ENCODE measurements at regions not wholly inside any gene's neighbourhood (a gene's known extent, or its start where the extent isn't known, plus 50 kb on each side); places are given as distances from the start of the nearest gene placed in this dataset.

GRCh38 chr20:51184289-51184688 is 161.4 kb upstream of the KCNG1 start:
- Mint-ChIP-seq H3K27me3 (peaks cover 16% of the 10 kb centered on the region), H3K4me1 (no peaks in the 10 kb centered on the region), H3K9me3 (no peaks in the 10 kb centered on the region), H3K36me3 (no peaks in the 10 kb centered on the region), H3K27ac (no peak overlapping the region), H3K4me3 (no peak overlapping the region)
- no peak overlapping the region for H3K27ac ChIP-seq (ENCODE audit: insufficient read depth, low read length, poor library complexity, severe bottlenecking)
- no peaks in the 10 kb centered on the region for H3K36me3 ChIP-seq (ENCODE audit: control insufficient read depth, insufficient read depth, low read length)
- H3K4me3 ChIP-seq (ENCODE audit: low read depth, low read length) = no peak overlapping the region
- no peaks in the 10 kb centered on the region for H3K4me1 ChIP-seq (ENCODE audit: control insufficient read depth, insufficient read depth, low read length, poor library complexity, severe bottlenecking)
- H3K27me3 ChIP-seq (ENCODE audit: control insufficient read depth, insufficient read depth, low read length) = no peaks in the 10 kb centered on the region
- ATAC-seq (ENCODE audit: low read depth in 2 of 2) = no peak
- no peaks in the 10 kb centered on the region for H3K9me3 ChIP-seq (ENCODE audit: control insufficient read depth in 2 of 2, low read length in 2 of 2)
- DNase-seq = no peak

- Histone ChIP-seq H3K27ac (ENCODE audit: insufficient read depth, low read length, poor library complexity, severe bottlenecking) (no peak overlapping the region), H3K4me3 (ENCODE audit: low read depth, low read length) (no peak overlapping the region), H3K27me3 (ENCODE audit: control insufficient read depth, insufficient read depth, low read length) (no peaks in the 10 kb centered on the region), H3K36me3 (ENCODE audit: control insufficient read depth, insufficient read depth, low read length) (no peaks in the 10 kb centered on the region), H3K9me3 (ENCODE audit: control insufficient read depth in 2 of 2, low read length in 2 of 2) (no peaks in the 10 kb centered on the region), H3K4me1 (ENCODE audit: control insufficient read depth, insufficient read depth, low read length, poor library complexity, severe bottlenecking) (no peaks in the 10 kb centered on the region)
- no peaks in the 10 kb centered on the region for H3K9me3 Mint-ChIP-seq
- ATAC-seq (ENCODE audit: low read depth in 2 of 2) (no peak), DNase-seq (no peak)
- H3K36me3 Mint-ChIP-seq = no peaks in the 10 kb centered on the region
- no peaks in the 10 kb centered on the region for H3K4me1 Mint-ChIP-seq
- H3K27ac Mint-ChIP-seq = no peak overlapping the region
- H3K27me3 Mint-ChIP-seq = peaks cover 12% of the 10 kb centered on the region
- no peak overlapping the region for H3K4me3 Mint-ChIP-seq
Observed at GRCh38 chr20:51183451-51183850, 160.5 kb upstream of the KCNG1 start.

GRCh38 chr20:51182571-51182970 is 159.7 kb upstream of the KCNG1 start:
- Histone ChIP-seq H3K4me3 (ENCODE audit: low read depth, low read length) (no peak overlapping the region), H3K9me3 (ENCODE audit: control insufficient read depth in 2 of 2, low read length in 2 of 2) (no peaks in the 10 kb centered on the region), H3K27me3 (ENCODE audit: control insufficient read depth, insufficient read depth, low read length) (no peaks in the 10 kb centered on the region), H3K36me3 (ENCODE audit: control insufficient read depth, insufficient read depth, low read length) (no peaks in the 10 kb centered on the region), H3K27ac (ENCODE audit: insufficient read depth, low read length, poor library complexity, severe bottlenecking) (no peak overlapping the region), H3K4me1 (ENCODE audit: control insufficient read depth, insufficient read depth, low read length, poor library complexity, severe bottlenecking) (no peaks in the 10 kb centered on the region)
- no peak overlapping the region for H3K4me3 Mint-ChIP-seq
- ATAC-seq (ENCODE audit: low read depth in 2 of 2) (no peak), DNase-seq (no peak)
- no peaks in the 10 kb centered on the region for H3K4me1 Mint-ChIP-seq
- no peaks in the 10 kb centered on the region for H3K36me3 Mint-ChIP-seq
- H3K27ac Mint-ChIP-seq = no peak overlapping the region
- H3K27me3 Mint-ChIP-seq = peaks cover 11% of the 10 kb centered on the region
- no peaks in the 10 kb centered on the region for H3K9me3 Mint-ChIP-seq

- Histone ChIP-seq H3K4me3 (ENCODE audit: low read depth, low read length) (no peak overlapping the region), H3K9me3 (ENCODE audit: control insufficient read depth in 2 of 2, low read length in 2 of 2) (no peaks in the 10 kb centered on the region), H3K27me3 (ENCODE audit: control insufficient read depth, insufficient read depth, low read length) (peaks cover 2% of the 10 kb centered on the region), H3K27ac (ENCODE audit: insufficient read depth, low read length, poor library complexity, severe bottlenecking) (no peak overlapping the region), H3K36me3 (ENCODE audit: control insufficient read depth, insufficient read depth, low read length) (no peaks in the 10 kb centered on the region), H3K4me1 (ENCODE audit: control insufficient read depth, insufficient read depth, low read length, poor library complexity, severe bottlenecking) (no peaks in the 10 kb centered on the region)
- H3K4me3 Mint-ChIP-seq = no peak overlapping the region
- H3K36me3 Mint-ChIP-seq = no peaks in the 10 kb centered on the region
- DNase-seq = no peak
- H3K27ac Mint-ChIP-seq = no peak overlapping the region
- H3K27me3 Mint-ChIP-seq = peaks cover 12% of the 10 kb centered on the region
- no peaks in the 10 kb centered on the region for H3K9me3 Mint-ChIP-seq
- no peak for ATAC-seq (ENCODE audit: low read depth in 2 of 2)
- H3K4me1 Mint-ChIP-seq = no peaks in the 10 kb centered on the region
Observed at GRCh38 chr20:51178153-51178552, 155.2 kb upstream of the KCNG1 start.

- no peaks in the 10 kb centered on the region for H3K36me3 ChIP-seq (ENCODE audit: control insufficient read depth, insufficient read depth, low read length)
- Mint-ChIP-seq H3K4me3 (no peak overlapping the region), H3K27me3 (peaks cover 11% of the 10 kb centered on the region), H3K27ac (no peak overlapping the region), H3K36me3 (no peaks in the 10 kb centered on the region), H3K9me3 (no peaks in the 10 kb centered on the region), H3K4me1 (no peaks in the 10 kb centered on the region)
- H3K4me3 ChIP-seq (ENCODE audit: low read depth, low read length) = no peak overlapping the region
- peaks cover 2% of the 10 kb centered on the region for H3K27me3 ChIP-seq (ENCODE audit: control insufficient read depth, insufficient read depth, low read length)
- H3K9me3 ChIP-seq (ENCODE audit: control insufficient read depth in 2 of 2, low read length in 2 of 2) = no peaks in the 10 kb centered on the region
- H3K4me1 ChIP-seq (ENCODE audit: control insufficient read depth, insufficient read depth, low read length, poor library complexity, severe bottlenecking) = no peaks in the 10 kb centered on the region
- no peak for ATAC-seq (ENCODE audit: low read depth in 2 of 2)
- H3K27ac ChIP-seq (ENCODE audit: insufficient read depth, low read length, poor library complexity, severe bottlenecking) = no peak overlapping the region
- no peak for DNase-seq
Observed at GRCh38 chr20:51176876-51177275, 154.0 kb upstream of the KCNG1 start.

- Mint-ChIP-seq H3K4me3 (no peak overlapping the region), H3K4me1 (no peaks in the 10 kb centered on the region), H3K36me3 (no peaks in the 10 kb centered on the region), H3K27ac (no peak overlapping the region), H3K9me3 (no peaks in the 10 kb centered on the region), H3K27me3 (peaks cover 9% of the 10 kb centered on the region)
- no peaks in the 10 kb centered on the region for H3K9me3 ChIP-seq (ENCODE audit: control insufficient read depth in 2 of 2, low read length in 2 of 2)
- H3K27ac ChIP-seq (ENCODE audit: insufficient read depth, low read length, poor library complexity, severe bottlenecking) = no peak overlapping the region
- H3K4me1 ChIP-seq (ENCODE audit: control insufficient read depth, insufficient read depth, low read length, poor library complexity, severe bottlenecking) = no peaks in the 10 kb centered on the region
- no peaks in the 10 kb centered on the region for H3K36me3 ChIP-seq (ENCODE audit: control insufficient read depth, insufficient read depth, low read length)
- DNase-seq (no peak), ATAC-seq (ENCODE audit: low read depth in 2 of 2) (no peak)
- H3K4me3 ChIP-seq (ENCODE audit: low read depth, low read length) = no peak overlapping the region
- H3K27me3 ChIP-seq (ENCODE audit: control insufficient read depth, insufficient read depth, low read length) = peaks cover 2% of the 10 kb centered on the region
Observed at GRCh38 chr20:51176446-51176845, 153.5 kb upstream of the KCNG1 start.

- H3K4me3 Mint-ChIP-seq = no peak overlapping the region
- DNase-seq = no peak
- H3K27me3 Mint-ChIP-seq = peaks cover 9% of the 10 kb centered on the region
Observed at GRCh38 chr20:51175724-51176123, 152.8 kb upstream of the KCNG1 start.

GRCh38 chr20:51175156-51175555 is 152.2 kb upstream of the KCNG1 start:
- DNase-seq (no peak), ATAC-seq (ENCODE audit: low read depth in 2 of 2) (no peak)
- no peaks in the 10 kb centered on the region for H3K9me3 ChIP-seq (ENCODE audit: control insufficient read depth in 2 of 2, low read length in 2 of 2)
- no peaks in the 10 kb centered on the region for H3K36me3 Mint-ChIP-seq
- H3K27me3 ChIP-seq (ENCODE audit: control insufficient read depth, insufficient read depth, low read length) = peaks cover 2% of the 10 kb centered on the region
- no peaks in the 10 kb centered on the region for H3K4me1 ChIP-seq (ENCODE audit: control insufficient read depth, insufficient read depth, low read length, poor library complexity, severe bottlenecking)
- no peak overlapping the region for H3K27ac ChIP-seq (ENCODE audit: insufficient read depth, low read length, poor library complexity, severe bottlenecking)
- no peaks in the 10 kb centered on the region for H3K36me3 ChIP-seq (ENCODE audit: control insufficient read depth, insufficient read depth, low read length)
- no peak overlapping the region for H3K4me3 ChIP-seq (ENCODE audit: low read depth, low read length)
- no peaks in the 10 kb centered on the region for H3K9me3 Mint-ChIP-seq
- H3K4me1 Mint-ChIP-seq = no peaks in the 10 kb centered on the region
- H3K4me3 Mint-ChIP-seq = no peak overlapping the region
- no peak overlapping the region for H3K27ac Mint-ChIP-seq
- H3K27me3 Mint-ChIP-seq = peaks cover 12% of the 10 kb centered on the region

More at GRCh38 chr20:51175724-51176123, 152.8 kb upstream of the KCNG1 start:
- H3K4me3 ChIP-seq (ENCODE audit: low read depth, low read length) = no peak overlapping the region
- no peaks in the 10 kb centered on the region for H3K9me3 ChIP-seq (ENCODE audit: control insufficient read depth in 2 of 2, low read length in 2 of 2)
- ATAC-seq (ENCODE audit: low read depth in 2 of 2) = no peak
- H3K27ac ChIP-seq (ENCODE audit: insufficient read depth, low read length, poor library complexity, severe bottlenecking) = no peak overlapping the region
- H3K27ac Mint-ChIP-seq = no peak overlapping the region
- no peaks in the 10 kb centered on the region for H3K36me3 Mint-ChIP-seq
- H3K36me3 ChIP-seq (ENCODE audit: control insufficient read depth, insufficient read depth, low read length) = no peaks in the 10 kb centered on the region
- H3K27me3 ChIP-seq (ENCODE audit: control insufficient read depth, insufficient read depth, low read length) = peaks cover 2% of the 10 kb centered on the region
- no peaks in the 10 kb centered on the region for H3K4me1 Mint-ChIP-seq
- H3K9me3 Mint-ChIP-seq = no peaks in the 10 kb centered on the region
- H3K4me1 ChIP-seq (ENCODE audit: control insufficient read depth, insufficient read depth, low read length, poor library complexity, severe bottlenecking) = no peaks in the 10 kb centered on the region

All from CD4-positive, CD25-positive, alpha-beta regulatory T cell (primary cell).